HG03521 (cell line): ENCODE measurements at regions not wholly inside any gene's neighbourhood (a gene's known extent, or its start where the extent isn't known, plus 50 kb on each side); places are given as distances from the start of the nearest gene placed in this dataset.

Source experiments
- ATAC-seq: cut with Tn5 transposase; IDR thresholded peaks from one replicate; pipeline ENCODE4 v1.9.1; 2021; ENCODE audit warnings: mild to moderate bottlenecking, moderate library complexity; ENCODE audit not compliant: unreplicated experiment

- ATAC-seq, result no peak
These were observed 53.6 kb upstream of the NT5E start for GRCh38 chr6:85396159-85396808.

- no peak for ATAC-seq
These were observed 54.1 kb upstream of the NT5E start for GRCh38 chr6:85395746-85396145.

GRCh38 chr6:85394853-85395538 is 54.9 kb upstream of the NT5E start:
- ATAC-seq, result no peak

GRCh38 chr6:85394199-85394598 is 55.7 kb upstream of the NT5E start:
- ATAC-seq, result no peak

GRCh38 chr6:85392379-85392778 is 57.5 kb upstream of the NT5E start:
- no peak for ATAC-seq

GRCh38 chr6:85390775-85391174 is 59.1 kb upstream of the NT5E start:
- no peak for ATAC-seq

- no peak for ATAC-seq
These were observed 59.7 kb upstream of the NT5E start for GRCh38 chr6:85390105-85390728.

- no peak for ATAC-seq
These were observed 60.6 kb upstream of the NT5E start for GRCh38 chr6:85389151-85389797.

- no peak for ATAC-seq
These were observed 61.4 kb upstream of the NT5E start for GRCh38 chr6:85388531-85388930.

GRCh38 chr6:85385636-85386315 is 64.1 kb upstream of the NT5E start:
- no peak for ATAC-seq

- no peak for ATAC-seq
These were observed 66.8 kb upstream of the NT5E start for GRCh38 chr6:85383042-85383441.

GRCh38 chr6:85382541-85382940 is 67.3 kb upstream of the NT5E start:
- ATAC-seq, result no peak

GRCh38 chr6:85372915-85373270 is 77.0 kb upstream of the NT5E start:
- ATAC-seq, result no peak

- no peak for ATAC-seq
These were observed 77.5 kb upstream of the NT5E start for GRCh38 chr6:85372188-85372914.

- no peak for ATAC-seq
These were observed 81.3 kb upstream of the NT5E start for GRCh38 chr6:85368631-85369030.

- ATAC-seq, result no peak
These were observed 85.5 kb upstream of the NT5E start for GRCh38 chr6:85364344-85364743.

GRCh38 chr6:85363870-85364269 is 86.0 kb upstream of the NT5E start:
- no peak for ATAC-seq

GRCh38 chr6:85362652-85363310 is 87.1 kb upstream of the NT5E start:
- ATAC-seq, result no peak

- no peak for ATAC-seq
These were observed 88.3 kb upstream of the NT5E start for GRCh38 chr6:85361643-85362014.
